ENCODE measurements at regions not wholly inside any gene's neighbourhood (a gene's known extent, or its start where the extent isn't known, plus 50 kb on each side); places are given as distances from the start of the nearest gene placed in this dataset.

- Histone ChIP-seq H3K23me2 (ENCODE audit: low read depth, low read length) (no peaks in the 10 kb centered on the region; the same call in 1 of the 2 replicates), H3K18ac (ENCODE audit: extremely low read depth, low read length) (peak overlapping the region; percentile 65), H3K79me2 (ENCODE audit: control insufficient read depth in 1 of 2, insufficient read depth in 2 of 2, low read length in 2 of 2) (no peaks in the 10 kb centered on the region), H2BK15ac (ENCODE audit: low read length) (peak overlapping the region; percentile 20; the same call in 1 of the 2 replicates), H3K9me3 (ENCODE audit: insufficient read depth in 2 of 2, low read depth in 1 of 2, low read length in 1 of 2) (no peaks in the 10 kb centered on the region), H3K4ac (replicated peaks; ENCODE audit: insufficient read length, low read depth, low read length) (peak overlapping the region; percentile 93), H4K8ac (ENCODE audit: extremely low read depth, insufficient read depth, low read length) (peak overlapping the region; percentile 92), H2BK20ac (ENCODE audit: low read length) (peak overlapping the region; percentile 77; the same call in 1 of the 2 replicates), H3K4me2 (ENCODE audit: insufficient read depth in 1 of 2, low read depth in 2 of 2, low read length in 2 of 2) (peak overlapping the region; percentile 67 to 87), H3K36me3 (ENCODE audit: control insufficient read depth in 2 of 4, insufficient read depth in 4 of 4, low read length in 3 of 4) (no peaks in the 10 kb centered on the region), H3K4me1 (replicated peaks in 1 of 4; ENCODE audit: control insufficient read depth in 3 of 4, insufficient read depth in 4 of 4, low read length in 3 of 4) (peaks cover 6 to 15% (median 11%) of the 10 kb centered on the region in 4 experiments), H2BK12ac (ENCODE audit: low read depth, low read length) (0 out of 2 replicates have a peak overlapping the region, but pooled peaks have one; percentile 42), H2BK120ac (replicated peaks; ENCODE audit: low read depth, low read length) (peak overlapping the region; percentile 36), H2BK5ac (ENCODE audit: low read depth, low read length) (peak overlapping the region; percentile 77; the same call in 1 of the 2 replicates), H3K14ac (ENCODE audit: insufficient read length) (peak overlapping the region; percentile 70), H2AK5ac (ENCODE audit: low read depth, low read length) (no peak overlapping the region), H3K23ac (ENCODE audit: insufficient read length) (no peak overlapping the region), H4K5ac (ENCODE audit: insufficient read length, low read depth, low read length) (peak overlapping the region; percentile 56), H3K27me3 (replicated peaks in 1 of 4; ENCODE audit: control insufficient read depth in 3 of 4, extremely low read depth in 1 of 4, insufficient read depth in 3 of 4, low read length in 3 of 4) (peaks cover 0 to 8% (median 4%) of the 10 kb centered on the region in 4 experiments; a peak in 4 of 7 replicates), H4K20me1 (replicated peaks in 1 of 2; ENCODE audit: control insufficient read depth in 1 of 2, insufficient read depth in 2 of 2, low read length in 2 of 2) (no peaks in the 10 kb centered on the region), H3K4me3 (ENCODE audit: extremely low read depth in 1 of 4, insufficient read depth in 2 of 4, low read depth in 3 of 4, low read length in 4 of 4) (peak overlapping the region; percentile 29 to 61 (median 46)), H4K91ac (replicated peaks; ENCODE audit: insufficient read length, low read length) (peak overlapping the region; percentile 76), H3K9ac (replicated peaks in 1 of 4; ENCODE audit: extremely low read depth in 1 of 4, low read depth in 3 of 4, low read length in 3 of 4) (no peak overlapping the region), H3K56ac (replicated peaks; ENCODE audit: insufficient read length, low read depth, low read length) (no peak overlapping the region), H2AFZ (ENCODE audit: low read length) (peak overlapping the region; percentile 91), H3K27ac (ENCODE audit: low read depth, low read length) (no peak overlapping the region), H3K79me1 (ENCODE audit: low read depth, low read length) (no peaks in the 10 kb centered on the region)
- WGBS, 2 experiments (ENCODE audit: extremely low coverage in 1 of 2, insufficient coverage in 1 of 2, insufficient read length in 1 of 2, insufficient replicate concordance in 2 of 2, low coverage in 1 of 2, low lambda C conversion rate in 2 of 2, missing lambda C conversion rate in 1 of 2), result 17% methylated on average over 48 of the region's 58 CpGs; no CpG with 5 or more reads in 1 of the 2 experiments
- POLR2A ChIA-PET (ENCODE audit: partially characterized antibody), result interaction anchor here (1.0 to 2.0 kb wide), 6 partner anchors 10 to 136 kb away, joined by 3 to 4 read pairs (median 3); no protein-coding TSS in a partner anchor
- CTCF ChIA-PET (ENCODE audit: partially characterized antibody), result interaction anchor here (0.7 to 1.5 kb wide), 7 partner anchors 9 to 322 kb away, joined by 3 to 5 read pairs (median 4); no protein-coding TSS in a partner anchor
- FAIRE-seq (no peak), DNase-seq (ENCODE audit: low read depth in 1 of 2, low spot score in 2 of 2) (peak; percentile 41 to 65)
- TF ChIP-seq ASH2L (IDR thresholded peaks at IDR 0.05; ENCODE audit: low read length) (peak; percentile 21), EZH2 (IDR thresholded peaks at IDR 0.05; ENCODE audit: low read depth, low read length, severe bottlenecking) (peak; percentile 30), RFX5 (IDR thresholded peaks at IDR 0.05; ENCODE audit: borderline replicate concordance, low read depth, low read length) (no peak), EGR1 (IDR thresholded peaks at IDR 0.05; ENCODE audit: borderline replicate concordance, low read depth, low read length) (no peak), TBP (IDR thresholded peaks at IDR 0.05; ENCODE audit: low read depth, low read length) (peak; percentile 35), CHD2 (IDR thresholded peaks at IDR 0.05; ENCODE audit: low read length) (no peak), MAX (IDR thresholded peaks at IDR 0.05) (0 out of 2 replicates have a peak, but pooled peaks have one; percentile 3), SIN3A (conservative IDR thresholded peaks at IDR 0.05 in 1 of 2, IDR thresholded peaks at IDR 0.05 in 1 of 2; ENCODE audit: low read depth in 1 of 2, low read length in 2 of 2) (no peak), SUZ12 (IDR thresholded peaks at IDR 0.05; ENCODE audit: low read length) (peak; percentile 27; the same call in 1 of the 2 replicates)
- TF ChIP-seq, protein P1, sequence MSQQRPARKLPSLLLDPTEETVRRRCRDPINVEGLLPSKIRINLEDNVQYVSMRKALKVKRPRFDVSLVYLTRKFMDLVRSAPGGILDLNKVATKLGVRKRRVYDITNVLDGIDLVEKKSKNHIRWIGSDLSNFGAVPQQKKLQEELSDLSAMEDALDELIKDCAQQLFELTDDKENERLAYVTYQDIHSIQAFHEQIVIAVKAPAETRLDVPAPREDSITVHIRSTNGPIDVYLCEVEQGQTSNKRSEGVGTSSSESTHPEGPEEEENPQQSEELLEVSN (IDR thresholded peaks at IDR 0.05), result peak; percentile 40
These were observed 132.6 kb upstream of the HES1 start for GRCh38 chr3:194003114-194004057.

Measured in H1 (cell line).